ENCODE measurements at regions not wholly inside any gene's neighbourhood (a gene's known extent, or its start where the extent isn't known, plus 50 kb on each side); places are given as distances from the start of the nearest gene placed in this dataset.

GRCh38 chr13:47190696-47191305, 293.9 kb upstream of the HTR2A start:
- H2AK5ac ChIP-seq (ENCODE audit: low read depth, low read length): no peak overlapping the region
- in situ Hi-C loops (cut with MboI; ENCODE audit: low sequenced_read_pairs) (no loop called here), intact Hi-C loops (cut with micrococcal nuclease) (no loop called here), dilution Hi-C loops (cut with HindIII; ENCODE audit: low sequenced_read_pairs, unreplicated experiment) (no loop called here)
- H3K18ac ChIP-seq (ENCODE audit: low read depth, low read length): no peak overlapping the region
- H3K27ac ChIP-seq (ENCODE audit: insufficient read depth, low read length): no peak overlapping the region
- ChIA-PET POLR2A (ENCODE audit: unreplicated experiment) (no interaction called here), CTCF (interaction anchor here (0.6 kb wide), 1 partner anchor 360 kb away, joined by 3 read pairs; no protein-coding TSS in a partner anchor)
- TF ChIP-seq CTCF (conservative IDR thresholded peaks at IDR 0.05; ENCODE audit: low read depth, low read length): no peak
- TF ChIP-seq POLR2A (IDR thresholded peaks at IDR 0.05; ENCODE audit: low read depth, low read length): no peak
- TF ChIP-seq RFX5 (IDR thresholded peaks at IDR 0.05; ENCODE audit: low read depth, low read length): no peak
- TF ChIP-seq MXI1 (IDR thresholded peaks at IDR 0.05; ENCODE audit: borderline replicate concordance, low read depth, low read length): no peak
- TF ChIP-seq RAD21 (IDR thresholded peaks at IDR 0.05; ENCODE audit: low read length): no peak
- TF ChIP-seq CHD1 (IDR thresholded peaks at IDR 0.05; ENCODE audit: low read depth, low read length): no peak
- TF ChIP-seq MAFK (IDR thresholded peaks at IDR 0.05; ENCODE audit: low read depth, low read length): no peak
- no peak for TF ChIP-seq FOS (IDR thresholded peaks at IDR 0.05; ENCODE audit: low read depth, low read length)
- no peak for TF ChIP-seq RCOR1 (IDR thresholded peaks at IDR 0.05; ENCODE audit: insufficient replicate concordance, low read length)
- TF ChIP-seq USF2 (IDR thresholded peaks at IDR 0.05; ENCODE audit: low read depth, low read length): no peak
- TF ChIP-seq CEBPB (IDR thresholded peaks at IDR 0.05; ENCODE audit: low read depth, low read length): no peak
- no peak for TF ChIP-seq ELK1 (IDR thresholded peaks at IDR 0.05; ENCODE audit: borderline replicate concordance, low read depth, low read length)
- TF ChIP-seq MAZ (IDR thresholded peaks at IDR 0.05; ENCODE audit: borderline replicate concordance, low read depth, low read length): no peak
- TF ChIP-seq SMC3 (IDR thresholded peaks at IDR 0.05; ENCODE audit: low read depth, low read length): no peak
- no peak for TF ChIP-seq NFE2L2 (IDR thresholded peaks at IDR 0.05; ENCODE audit: low read depth, low read length)
- TF ChIP-seq BHLHE40 (IDR thresholded peaks at IDR 0.05; ENCODE audit: low read depth, low read length): no peak
- no peak overlapping the region for H4K5ac ChIP-seq (ENCODE audit: low read depth, low read length)
- no peak overlapping the region for H3K56ac ChIP-seq (ENCODE audit: extremely low read depth, insufficient read depth, low read length)
- H3K4me3 ChIP-seq (ENCODE audit: insufficient read depth, low read depth, low read length): no peak overlapping the region
- WGBS, 2 experiments (ENCODE audit: extremely low coverage in 2 of 2, insufficient read length in 1 of 2): 70% methylated on average over 4 of the region's 6 CpGs; no CpG with 5 or more reads in 1 of the 2 experiments
- no peaks in the 10 kb centered on the region for H3K79me1 ChIP-seq (ENCODE audit: low read depth in 1 of 2, low read length in 2 of 2)
- no peaks in the 10 kb centered on the region for H4K20me1 ChIP-seq (ENCODE audit: insufficient read depth, low read length)
- no peak overlapping the region for H4K91ac ChIP-seq (ENCODE audit: insufficient read depth, low read depth, low read length)
- H3K23ac ChIP-seq (ENCODE audit: low read depth, low read length): no peak overlapping the region
- no peaks in the 10 kb centered on the region for H3K9me3 ChIP-seq (ENCODE audit: control insufficient read depth, insufficient read depth, low read length)
- H3K9me1 ChIP-seq (ENCODE audit: insufficient read depth, low read length): no peaks in the 10 kb centered on the region
- no peak overlapping the region for H2BK120ac ChIP-seq (ENCODE audit: low read depth, low read length)
- H3K4ac ChIP-seq (ENCODE audit: low read depth, low read length): no peak overlapping the region
- H3K14ac ChIP-seq (replicated peaks; ENCODE audit: low read depth, low read length): no peak overlapping the region
- no peaks in the 10 kb centered on the region for H3K36me3 ChIP-seq (ENCODE audit: control insufficient read depth, insufficient read depth, low read length)
- ATAC-seq (ENCODE audit: low read depth) (no peak), DNase-seq (no peak)
- H2BK5ac ChIP-seq (ENCODE audit: low read depth, low read length, poor library complexity, severe bottlenecking): no peak overlapping the region
- no peak overlapping the region for H2BK15ac ChIP-seq (ENCODE audit: low read depth, low read length)
- H2BK20ac ChIP-seq (ENCODE audit: low read depth, low read length): no peak overlapping the region
- H3K9ac ChIP-seq (ENCODE audit: low read depth, low read length): no peak overlapping the region
- no peaks in the 10 kb centered on the region for H3K27me3 ChIP-seq (ENCODE audit: control insufficient read depth, insufficient read depth, low read length)
- no peak overlapping the region for H2AFZ ChIP-seq (replicated peaks; ENCODE audit: low read length, poor library complexity)
- H3K4me2 ChIP-seq (ENCODE audit: low read depth, low read length): no peak overlapping the region
- peaks cover 2% of the 10 kb centered on the region; the same call in 1 of the 2 replicates for H3K4me1 ChIP-seq (ENCODE audit: control insufficient read depth, insufficient read depth, low read length)
- no TSS peak for BruUV-seq (replicated peaks)
- H4K8ac ChIP-seq (ENCODE audit: low read depth in 2 of 2, low read length in 2 of 2): no peak overlapping the region
- no peak overlapping the region for H2AK9ac ChIP-seq (replicated peaks; ENCODE audit: low read depth, low read length, poor library complexity)
